GM21723 (cell line): ENCODE measurements at regions not wholly inside any gene's neighbourhood (a gene's known extent, or its start where the extent isn't known, plus 50 kb on each side); places are given as distances from the start of the nearest gene placed in this dataset.

Source experiments
- ATAC-seq: cut with Tn5 transposase; IDR thresholded peaks from one replicate; pipeline ENCODE4 v1.9.1; 2021; ENCODE audit warnings: mild to moderate bottlenecking, moderate library complexity; ENCODE audit not compliant: unreplicated experiment

- ATAC-seq: no peak
Measured at GRCh38 chr4:117783716-117784115, 250.6 kb upstream of the NDST3 start.

DNA sequence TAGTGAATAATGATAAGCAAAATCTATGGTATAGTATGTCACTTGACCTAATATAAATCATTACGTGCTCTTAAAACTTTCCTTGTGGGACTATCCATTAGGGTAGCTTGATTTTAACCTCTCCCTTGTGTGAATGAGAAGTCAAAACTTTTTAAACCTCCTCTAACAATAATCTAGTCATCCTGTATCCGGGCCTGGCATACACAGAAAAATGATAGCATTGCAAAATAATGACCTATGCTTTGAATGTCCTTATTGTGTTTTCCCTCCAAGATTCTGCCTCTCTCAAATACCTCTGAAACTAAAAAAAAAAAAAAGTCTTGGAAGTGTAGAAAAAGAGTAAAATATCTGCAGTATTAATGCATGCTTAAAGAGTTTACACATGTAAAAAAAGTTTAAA lies 250.0 kb upstream of the NDST3 start:
- no peak for ATAC-seq

DNA sequence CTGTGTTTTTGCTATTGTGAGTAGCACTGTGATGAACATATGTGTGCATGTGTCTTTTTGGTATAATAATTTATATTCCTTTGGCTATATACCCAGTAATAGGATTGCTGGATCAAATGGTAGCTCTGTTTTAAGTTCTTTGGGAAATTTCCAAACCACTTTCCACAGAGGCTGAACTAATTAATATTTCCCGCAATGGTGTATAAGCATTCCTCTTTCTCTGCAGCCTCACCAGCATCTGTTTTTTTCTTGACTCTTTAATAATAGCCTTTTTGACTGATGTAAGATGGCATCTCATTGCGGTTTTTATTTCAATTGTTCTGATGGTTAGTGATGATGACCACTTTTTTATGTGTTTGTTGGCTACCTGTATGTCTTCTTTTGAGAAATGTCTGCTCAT lies 247.7 kb upstream of the NDST3 start:
- ATAC-seq: no peak

GRCh38 chr4:117793845-117794480 lies 240.3 kb upstream of the NDST3 start:
- ATAC-seq: no peak

DNA sequence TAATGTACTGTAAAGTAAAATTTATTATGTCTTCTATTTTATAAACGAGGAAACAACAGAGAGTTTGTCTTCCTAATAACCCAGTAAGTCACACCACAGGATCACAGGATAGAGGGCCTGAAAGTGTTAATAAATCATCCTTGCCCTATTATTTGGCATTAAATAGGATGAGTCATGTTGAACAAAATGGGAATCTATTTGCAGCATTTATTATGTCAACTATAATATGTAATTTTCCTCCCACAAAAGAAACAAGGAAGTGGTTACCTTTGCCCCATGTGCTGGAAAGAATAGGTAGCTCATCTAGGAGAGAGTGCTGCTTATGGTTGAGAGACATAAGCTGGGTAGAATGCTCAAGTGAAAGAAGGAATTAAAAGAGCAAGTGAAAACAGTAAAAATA lies 237.6 kb upstream of the NDST3 start:
- ATAC-seq: no peak

- no peak for ATAC-seq
Measured at GRCh38 chr4:117800636-117801035, 233.7 kb upstream of the NDST3 start.

DNA sequence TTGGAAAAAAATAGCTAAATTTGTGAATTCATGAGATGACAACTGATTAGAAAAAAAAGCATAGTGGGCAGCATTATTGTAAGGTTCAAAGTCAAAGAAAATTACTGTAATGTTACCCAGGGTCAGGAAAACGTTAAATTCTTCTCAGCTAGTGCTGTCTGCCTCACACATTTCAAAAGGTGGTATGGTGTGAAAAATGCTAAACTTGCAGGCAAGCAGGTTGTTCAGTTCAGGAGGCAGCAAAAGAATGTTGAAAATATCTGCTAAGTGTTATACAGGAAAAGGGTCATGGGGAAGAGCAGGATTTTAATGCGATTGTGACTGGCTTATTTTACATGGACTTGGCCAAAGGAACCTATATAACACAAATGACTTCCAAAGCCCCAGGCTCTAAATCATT lies 232.5 kb upstream of the NDST3 start:
- ATAC-seq: no peak

- no peak for ATAC-seq
Measured at GRCh38 chr4:117811731-117812130, 222.6 kb upstream of the NDST3 start.

GRCh38 chr4:117814277-117815246 lies 219.7 kb upstream of the NDST3 start:
- no peak for ATAC-seq

DNA sequence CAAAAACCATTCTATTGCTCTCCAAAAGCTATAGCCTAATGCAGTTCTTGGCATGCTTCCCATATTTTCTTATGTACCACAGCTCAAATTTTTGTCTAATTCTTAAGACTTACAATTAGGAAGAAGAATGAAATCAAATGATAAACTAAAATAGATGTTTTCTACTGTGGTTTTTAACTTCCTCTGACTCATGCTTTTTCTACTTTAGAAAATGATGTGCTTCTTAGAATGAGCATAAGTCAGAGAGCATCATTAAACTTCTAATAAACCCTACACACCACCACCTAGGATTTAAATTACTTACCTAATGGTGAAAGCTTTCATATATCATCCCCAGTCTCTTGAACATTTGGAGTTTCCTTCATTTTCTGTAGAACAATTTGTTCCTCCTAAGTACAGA lies 217.0 kb upstream of the NDST3 start:
- no peak for ATAC-seq

DNA sequence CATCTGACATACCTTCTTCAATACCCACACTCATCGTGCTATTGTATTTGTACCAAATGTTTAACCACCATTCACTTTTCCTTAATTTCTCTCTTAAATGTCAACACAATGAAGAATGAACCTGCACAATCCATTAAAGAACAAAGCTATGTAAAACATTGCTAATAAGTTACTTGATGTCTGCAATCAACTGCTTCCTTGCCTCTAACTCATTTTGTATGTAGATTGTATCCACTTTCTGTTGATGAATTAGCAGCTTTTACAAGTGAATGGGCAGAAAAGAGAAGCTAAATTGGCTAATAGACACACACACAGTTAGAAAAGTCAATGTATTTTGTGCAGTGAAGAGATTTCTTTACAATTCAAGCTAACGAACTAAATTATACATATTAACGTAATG lies 212.5 kb upstream of the NDST3 start:
- no peak for ATAC-seq

DNA sequence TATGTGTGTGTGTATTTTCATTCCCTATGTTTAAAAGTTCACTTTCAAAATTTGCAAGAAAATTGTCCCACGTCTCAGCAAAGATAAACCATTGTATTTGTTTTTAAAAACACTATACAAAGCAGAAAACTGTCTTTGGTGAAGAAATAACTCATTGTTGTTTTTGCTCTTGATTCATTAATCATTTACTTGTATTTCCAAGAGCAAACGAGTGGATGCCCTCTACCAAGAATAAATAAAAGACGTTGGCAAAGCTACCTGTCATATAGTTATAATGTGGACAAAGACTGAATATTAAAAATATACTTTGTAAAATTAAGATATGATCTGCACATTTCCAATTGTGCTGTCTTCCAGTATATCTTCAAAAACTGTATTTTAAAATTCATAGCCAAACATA lies 210.9 kb upstream of the NDST3 start:
- no peak for ATAC-seq

- no peak for ATAC-seq
Measured at GRCh38 chr4:117825600-117825999, 208.7 kb upstream of the NDST3 start.

DNA sequence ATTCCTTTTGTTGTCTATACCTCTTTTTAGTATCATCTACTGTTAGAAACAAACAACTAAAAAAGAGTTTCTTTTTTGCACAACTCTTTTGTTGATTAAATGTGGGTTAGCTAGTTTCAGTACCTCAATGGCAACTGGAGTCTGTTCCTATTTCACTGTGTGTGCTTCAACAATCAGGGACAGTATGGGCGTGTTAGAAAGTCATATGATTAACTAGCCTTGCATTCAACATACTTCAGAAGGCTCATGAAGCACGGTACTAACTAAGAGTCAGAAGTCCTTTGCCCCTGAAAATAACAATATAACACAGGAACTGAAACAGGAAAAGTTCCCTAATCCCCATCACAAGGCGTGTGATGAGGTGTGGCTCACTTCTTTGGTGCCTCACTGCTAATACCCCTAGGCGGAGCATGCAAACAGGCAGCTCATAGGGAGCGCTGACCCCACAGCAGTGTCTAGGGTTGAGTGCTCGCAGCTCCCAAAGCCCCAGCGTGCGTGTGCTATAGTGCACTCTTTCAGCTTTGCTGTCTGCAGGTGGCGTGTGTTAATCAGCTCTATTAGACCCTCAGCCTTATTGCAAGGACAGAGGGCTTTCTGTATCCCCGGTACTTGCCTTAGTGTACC lies 203.1 kb upstream of the NDST3 start:
- no peak for ATAC-seq

GRCh38 chr4:117835566-117835965 lies 198.7 kb upstream of the NDST3 start:
- no peak for ATAC-seq

GRCh38 chr4:117844594-117844993 lies 189.7 kb upstream of the NDST3 start:
- ATAC-seq: no peak

- ATAC-seq: no peak
Measured at GRCh38 chr4:117845270-117845669, 189.0 kb upstream of the NDST3 start.

DNA sequence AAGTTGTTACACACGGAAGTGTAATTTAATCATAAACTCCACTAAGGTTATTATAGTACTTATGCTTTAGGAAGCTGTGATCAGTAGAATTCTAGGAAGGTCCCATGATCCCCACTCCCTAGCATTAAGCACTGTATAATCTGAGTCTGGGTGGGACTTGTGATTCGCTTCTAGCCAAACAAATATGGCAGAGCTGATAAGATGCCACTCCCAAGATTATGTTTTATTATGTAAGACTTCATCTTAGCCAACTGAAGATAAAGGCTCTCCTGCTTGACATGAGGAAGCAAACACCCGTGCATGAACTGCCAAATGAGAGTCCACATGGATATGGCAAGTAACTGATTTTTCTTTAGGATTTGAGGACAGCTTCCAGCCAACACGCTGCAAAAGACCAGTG lies 186.4 kb upstream of the NDST3 start:
- no peak for ATAC-seq

GRCh38 chr4:117868201-117868600 lies 166.1 kb upstream of the NDST3 start:
- ATAC-seq: no peak

DNA sequence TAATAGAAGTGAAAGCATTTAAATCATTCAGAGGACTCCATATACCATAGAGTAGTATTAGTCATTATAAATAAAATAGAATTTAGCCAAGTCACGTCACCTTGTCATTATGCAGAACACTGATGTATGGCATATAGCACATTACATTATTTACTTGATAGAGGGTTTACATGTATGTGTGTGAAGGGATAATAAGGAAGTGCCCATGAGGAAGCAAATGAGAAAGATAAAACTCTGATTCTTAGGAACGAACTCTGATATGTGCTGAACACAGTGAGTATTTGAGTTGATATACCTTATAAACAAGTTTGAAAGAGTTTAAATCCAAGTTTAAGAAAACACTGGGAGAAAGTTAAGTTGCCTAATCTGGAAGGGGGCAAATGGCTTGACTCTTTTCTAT lies 160.5 kb upstream of the NDST3 start:
- ATAC-seq: no peak

GRCh38 chr4:117874216-117874615 lies 160.1 kb upstream of the NDST3 start:
- no peak for ATAC-seq

GRCh38 chr4:117889978-117890377 lies 144.3 kb upstream of the NDST3 start:
- ATAC-seq: no peak
